PC-9 (cell line): ENCODE measurements at regions not wholly inside any gene's neighbourhood (a gene's known extent, or its start where the extent isn't known, plus 50 kb on each side); places are given as distances from the start of the nearest gene placed in this dataset.

Experiments
- EZH2 ChIP-seq: fragments of 200-600 bp; sonication (generic); IDR thresholded peaks from 2 replicates; pipeline ENCODE4 v1.8.0; 2017; ENCODE audit warnings: antibody characterized with exemption, low read depth
- TF ChIP-seq, protein P1 (sequence below): fragments of 200-600 bp; sonication (generic); conservative IDR thresholded peaks from 2 replicates; pipeline ENCODE4 v1.6.1; 2017; ENCODE audit warnings: mixed run types, antibody characterized with exemption, mild to moderate bottlenecking, moderate library complexity

DNA sequence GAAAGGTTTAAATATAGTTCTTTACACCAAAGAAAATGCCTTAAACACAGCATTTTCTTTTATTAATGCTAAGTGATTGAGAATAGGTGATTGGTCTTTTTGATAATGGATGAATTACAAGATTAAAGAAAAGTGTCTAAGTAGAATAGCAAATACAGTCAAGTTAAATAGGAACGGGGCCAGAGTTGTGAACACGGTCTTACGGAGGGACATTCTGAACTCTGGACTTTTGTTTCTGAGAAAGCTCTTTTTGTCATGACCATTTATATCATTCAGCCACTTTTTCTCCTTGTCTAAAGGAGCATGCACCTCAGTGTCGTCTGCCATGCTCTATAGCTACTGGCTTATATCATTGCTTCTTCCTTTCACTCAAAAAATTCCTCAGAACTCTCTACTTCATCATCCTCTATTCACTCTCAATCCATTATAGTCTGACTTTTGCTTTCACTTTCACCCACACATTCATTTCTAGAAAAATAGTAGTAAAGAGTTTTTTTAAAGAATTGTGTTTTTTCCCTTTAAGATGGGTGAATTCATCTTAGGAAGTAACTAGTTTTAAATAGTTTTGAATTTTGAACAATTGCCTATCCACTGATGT lies 263.0 kb upstream of the FBXL7 start:
- TF ChIP-seq, protein P1, sequence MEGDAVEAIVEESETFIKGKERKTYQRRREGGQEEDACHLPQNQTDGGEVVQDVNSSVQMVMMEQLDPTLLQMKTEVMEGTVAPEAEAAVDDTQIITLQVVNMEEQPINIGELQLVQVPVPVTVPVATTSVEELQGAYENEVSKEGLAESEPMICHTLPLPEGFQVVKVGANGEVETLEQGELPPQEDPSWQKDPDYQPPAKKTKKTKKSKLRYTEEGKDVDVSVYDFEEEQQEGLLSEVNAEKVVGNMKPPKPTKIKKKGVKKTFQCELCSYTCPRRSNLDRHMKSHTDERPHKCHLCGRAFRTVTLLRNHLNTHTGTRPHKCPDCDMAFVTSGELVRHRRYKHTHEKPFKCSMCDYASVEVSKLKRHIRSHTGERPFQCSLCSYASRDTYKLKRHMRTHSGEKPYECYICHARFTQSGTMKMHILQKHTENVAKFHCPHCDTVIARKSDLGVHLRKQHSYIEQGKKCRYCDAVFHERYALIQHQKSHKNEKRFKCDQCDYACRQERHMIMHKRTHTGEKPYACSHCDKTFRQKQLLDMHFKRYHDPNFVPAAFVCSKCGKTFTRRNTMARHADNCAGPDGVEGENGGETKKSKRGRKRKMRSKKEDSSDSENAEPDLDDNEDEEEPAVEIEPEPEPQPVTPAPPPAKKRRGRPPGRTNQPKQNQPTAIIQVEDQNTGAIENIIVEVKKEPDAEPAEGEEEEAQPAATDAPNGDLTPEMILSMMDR = no peak
- TF ChIP-seq EZH2 = no peak
